PC-9 (cell line): ENCODE measurements at regions not wholly inside any gene's neighbourhood (a gene's known extent, or its start where the extent isn't known, plus 50 kb on each side); places are given as distances from the start of the nearest gene placed in this dataset.

Experiments used
- CTCF ChIP-seq: fragments of 200-600 bp; sonication (generic); conservative IDR thresholded peaks from 2 replicates; pipeline ENCODE4 v1.6.1; 2017; ENCODE audit warnings: mixed run types, antibody characterized with exemption, mild to moderate bottlenecking, moderate library complexity
- EZH2 ChIP-seq: fragments of 200-600 bp; sonication (generic); IDR thresholded peaks from 2 replicates; pipeline ENCODE4 v1.8.0; 2017; ENCODE audit warnings: antibody characterized with exemption, low read depth

- TF ChIP-seq CTCF (no peak), EZH2 (no peak)
Measured at GRCh38 chr15:46489276-46489675, 854.4 kb downstream of the SQOR start.
